ENCODE measurements at regions not wholly inside any gene's neighbourhood (a gene's known extent, or its start where the extent isn't known, plus 50 kb on each side); places are given as distances from the start of the nearest gene placed in this dataset.

DNA sequence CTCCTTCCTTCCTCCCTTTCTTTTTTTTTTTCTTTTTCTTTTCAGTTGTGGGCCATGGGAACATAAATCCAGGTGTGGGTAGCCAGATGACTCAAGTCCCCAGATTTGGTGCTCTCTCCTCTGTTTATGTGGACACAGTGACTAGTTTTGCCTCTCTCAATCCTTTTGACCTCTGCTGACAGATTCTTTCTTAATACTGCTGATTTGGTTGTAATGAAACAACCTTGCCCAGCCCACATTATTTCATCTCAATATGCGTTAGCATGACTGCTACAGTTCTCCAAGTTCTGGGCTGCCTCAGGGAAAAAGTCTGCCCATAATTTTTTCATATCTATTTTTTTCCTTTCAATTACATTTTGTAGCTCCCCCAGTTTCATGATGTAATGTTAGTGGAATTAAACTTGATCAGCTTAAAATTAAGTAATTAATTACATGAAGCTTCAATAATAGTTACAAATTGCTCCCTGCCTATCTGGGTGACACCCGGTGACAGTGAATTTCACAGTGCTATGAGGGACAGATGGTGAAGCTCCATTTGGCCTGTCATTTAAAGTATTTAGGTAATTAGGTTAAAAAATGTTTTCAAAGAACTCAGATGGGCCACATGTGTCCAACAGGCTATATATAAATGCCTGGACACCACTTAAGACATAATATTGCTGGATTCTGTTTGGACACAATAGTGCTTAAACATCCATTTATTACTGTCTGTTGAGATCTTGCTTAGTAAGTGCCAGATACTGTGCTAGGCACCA is 118.8 kb upstream of the FRY start:
- TF ChIP-seq, protein P1, sequence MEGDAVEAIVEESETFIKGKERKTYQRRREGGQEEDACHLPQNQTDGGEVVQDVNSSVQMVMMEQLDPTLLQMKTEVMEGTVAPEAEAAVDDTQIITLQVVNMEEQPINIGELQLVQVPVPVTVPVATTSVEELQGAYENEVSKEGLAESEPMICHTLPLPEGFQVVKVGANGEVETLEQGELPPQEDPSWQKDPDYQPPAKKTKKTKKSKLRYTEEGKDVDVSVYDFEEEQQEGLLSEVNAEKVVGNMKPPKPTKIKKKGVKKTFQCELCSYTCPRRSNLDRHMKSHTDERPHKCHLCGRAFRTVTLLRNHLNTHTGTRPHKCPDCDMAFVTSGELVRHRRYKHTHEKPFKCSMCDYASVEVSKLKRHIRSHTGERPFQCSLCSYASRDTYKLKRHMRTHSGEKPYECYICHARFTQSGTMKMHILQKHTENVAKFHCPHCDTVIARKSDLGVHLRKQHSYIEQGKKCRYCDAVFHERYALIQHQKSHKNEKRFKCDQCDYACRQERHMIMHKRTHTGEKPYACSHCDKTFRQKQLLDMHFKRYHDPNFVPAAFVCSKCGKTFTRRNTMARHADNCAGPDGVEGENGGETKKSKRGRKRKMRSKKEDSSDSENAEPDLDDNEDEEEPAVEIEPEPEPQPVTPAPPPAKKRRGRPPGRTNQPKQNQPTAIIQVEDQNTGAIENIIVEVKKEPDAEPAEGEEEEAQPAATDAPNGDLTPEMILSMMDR (IDR thresholded peaks at IDR 0.05; ENCODE audit: borderline replicate concordance, extremely low read depth, low read length, poor library complexity, severe bottlenecking) = no peak
- TF ChIP-seq EZH2 (IDR thresholded peaks at IDR 0.05; ENCODE audit: borderline replicate concordance, low read depth, low read length, severe bottlenecking) = no peak

All from DND-41 (cell line).